Gastrocnemius medialis (tissue), 4 donors: ENCODE measurements at regions not wholly inside any gene's neighbourhood (a gene's known extent, or its start where the extent isn't known, plus 50 kb on each side); places are given as distances from the start of the nearest gene placed in this dataset.

Experiments used
- ATAC-seq, 2 donors: fragments of 150-250 bp; one replicate each; pipeline ENCODE4 v1.9.1; 2016
- DNase-seq, 2 donors: peaks; one replicate each; pipeline ENCODE4 v3.0.0-alpha.2; 2019
- H3K27ac ChIP-seq, 4 donors: fragments of 200-600 bp; sonication (generic); 1 replicate in 1 of 4; 2 replicates in 3 of 4; pipeline ENCODE4 v1.5.1; 2016 to 2018; ENCODE audit warnings: mild to moderate bottlenecking in 2 of 4, moderate library complexity in 1 of 4
- H3K27me3 ChIP-seq, 3 donors: fragments of 200-600 bp; sonication (generic) in 2 of 3; 1 replicate in 1 of 3; 2 replicates in 2 of 3; pipeline versions ENCODE4 v1.5.1 to v1.6.0; 2016 to 2019; ENCODE audit warnings: mild to moderate bottlenecking in 1 of 3, moderate library complexity in 1 of 3
- H3K36me3 ChIP-seq, 2 donors: fragments of 200-600 bp; sonication (generic) in 1 of 2; one replicate each; pipeline ENCODE4 v1.5.1; 2017 to 2018
- H3K4me1 ChIP-seq, 2 donors: fragments of 200-600 bp; sonication (generic) in 1 of 2; one replicate each; pipeline ENCODE4 v1.5.1; 2016 to 2017; ENCODE audit warnings: mild to moderate bottlenecking in 2 of 2
- H3K4me3 ChIP-seq, 4 donors: fragments of 200-600 bp; sonication (generic) in 3 of 4; 1 replicate in 1 of 4; 2 replicates in 3 of 4; pipeline ENCODE4 v1.5.1; 2016 to 2019; ENCODE audit warnings: mild to moderate bottlenecking in 2 of 4
- H3K9me3 ChIP-seq, 3 donors: fragments of 200-600 bp; sonication (generic) in 2 of 3; 1 replicate in 1 of 3; 2 replicates in 2 of 3; pipeline ENCODE4 v1.5.1; 2016 to 2019
- POLR2A ChIP-seq, 2 donors: fragments of 450-650 bp; IDR thresholded peaks; one replicate each; pipeline ENCODE4 v1.6.1; 2017; ENCODE audit warnings: antibody characterized with exemption in 2 of 2, mild to moderate bottlenecking in 2 of 2, moderate library complexity in 2 of 2
- in situ Hi-C, 4 donors: fragments of 200-750 bp; cut with MboI; loops; one replicate each; pipeline versions ENCODE4 v1.15.0 to v1.8.0; 2017; ENCODE audit warnings: low sequenced_read_pairs in 4 of 4
- intact Hi-C: fragments of 100-400 bp; cut with DNase I; formaldehyde crosslinking; loops from one replicate; pipeline ENCODE4 v1.15.1; 2023; ENCODE audit warnings: low total_unique reads
- TF ChIP-seq, protein P1 (sequence below), 5 experiments: fragments of 450-650 bp in 3 of 5; fragments of 200-600 bp in 2 of 5; sonication (generic) in 2 of 5; IDR thresholded peaks in 4 of 5; conservative IDR thresholded peaks in 1 of 5; 1 replicate in 4 of 5; 2 replicates in 1 of 5; pipeline ENCODE4 v1.5.1; 2016 to 2019; ENCODE audit warnings: antibody characterized with exemption in 5 of 5, mild to moderate bottlenecking in 3 of 5, moderate library complexity in 3 of 5

GRCh38 chr6:2477666-2478065 lies 232.3 kb upstream of the GMDS start:
- Histone ChIP-seq H3K27ac (no peak overlapping the region), H3K27me3 (peaks cover 0 to 6% (median 4%) of the 10 kb centered on the region in 3 donors), H3K9me3 (no peaks in the 10 kb centered on the region), H3K4me3 (no peak overlapping the region), H3K4me1 (no peaks in the 10 kb centered on the region), H3K36me3 (no peaks in the 10 kb centered on the region)
- TF ChIP-seq, protein P1, sequence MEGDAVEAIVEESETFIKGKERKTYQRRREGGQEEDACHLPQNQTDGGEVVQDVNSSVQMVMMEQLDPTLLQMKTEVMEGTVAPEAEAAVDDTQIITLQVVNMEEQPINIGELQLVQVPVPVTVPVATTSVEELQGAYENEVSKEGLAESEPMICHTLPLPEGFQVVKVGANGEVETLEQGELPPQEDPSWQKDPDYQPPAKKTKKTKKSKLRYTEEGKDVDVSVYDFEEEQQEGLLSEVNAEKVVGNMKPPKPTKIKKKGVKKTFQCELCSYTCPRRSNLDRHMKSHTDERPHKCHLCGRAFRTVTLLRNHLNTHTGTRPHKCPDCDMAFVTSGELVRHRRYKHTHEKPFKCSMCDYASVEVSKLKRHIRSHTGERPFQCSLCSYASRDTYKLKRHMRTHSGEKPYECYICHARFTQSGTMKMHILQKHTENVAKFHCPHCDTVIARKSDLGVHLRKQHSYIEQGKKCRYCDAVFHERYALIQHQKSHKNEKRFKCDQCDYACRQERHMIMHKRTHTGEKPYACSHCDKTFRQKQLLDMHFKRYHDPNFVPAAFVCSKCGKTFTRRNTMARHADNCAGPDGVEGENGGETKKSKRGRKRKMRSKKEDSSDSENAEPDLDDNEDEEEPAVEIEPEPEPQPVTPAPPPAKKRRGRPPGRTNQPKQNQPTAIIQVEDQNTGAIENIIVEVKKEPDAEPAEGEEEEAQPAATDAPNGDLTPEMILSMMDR (IDR thresholded peaks at IDR 0.05 in 4 of 5, conservative IDR thresholded peaks at IDR 0.05 in 1 of 5): no peak
- TF ChIP-seq POLR2A (IDR thresholded peaks at IDR 0.05): no peak
- in situ Hi-C loops (no loop called here), intact Hi-C loops (no loop called here)
- ATAC-seq: no peak
- no peak for DNase-seq

DNA sequence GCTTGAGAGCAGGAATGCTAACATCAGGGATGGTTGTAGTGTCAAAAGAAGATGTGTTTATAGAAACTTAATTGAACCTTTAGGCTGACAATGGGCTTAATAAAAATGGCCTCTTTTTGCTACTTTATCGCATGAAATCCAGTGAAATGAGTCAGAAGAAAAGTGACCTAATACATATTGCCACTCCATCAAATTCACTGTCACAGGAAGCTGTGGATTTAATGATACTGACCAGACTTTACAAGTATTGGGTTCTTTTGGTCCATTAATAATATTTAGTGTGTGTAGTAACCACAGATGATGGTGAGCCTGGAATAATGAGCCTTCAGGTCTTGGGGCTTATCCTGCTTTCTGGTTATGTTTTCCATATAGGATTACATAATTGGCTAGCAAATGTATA lies 231.8 kb upstream of the GMDS start:
- in situ Hi-C loops: no loop called here
- H3K4me3 ChIP-seq: no peak overlapping the region
- peaks cover 0 to 6% (median 4%) of the 10 kb centered on the region in 3 donors for H3K27me3 ChIP-seq
- H3K9me3 ChIP-seq: no peaks in the 10 kb centered on the region
- H3K4me1 ChIP-seq: no peaks in the 10 kb centered on the region
- H3K36me3 ChIP-seq: no peaks in the 10 kb centered on the region
- H3K27ac ChIP-seq: no peak overlapping the region
- intact Hi-C loops: no loop called here
- ATAC-seq: no peak
- no peak for DNase-seq
- TF ChIP-seq POLR2A (IDR thresholded peaks at IDR 0.05): no peak
- TF ChIP-seq, protein P1 (IDR thresholded peaks at IDR 0.05 in 4 of 5, conservative IDR thresholded peaks at IDR 0.05 in 1 of 5): no peak

GRCh38 chr6:2476376-2476775 lies 231.0 kb upstream of the GMDS start:
- DNase-seq (no peak), ATAC-seq (no peak)

DNA sequence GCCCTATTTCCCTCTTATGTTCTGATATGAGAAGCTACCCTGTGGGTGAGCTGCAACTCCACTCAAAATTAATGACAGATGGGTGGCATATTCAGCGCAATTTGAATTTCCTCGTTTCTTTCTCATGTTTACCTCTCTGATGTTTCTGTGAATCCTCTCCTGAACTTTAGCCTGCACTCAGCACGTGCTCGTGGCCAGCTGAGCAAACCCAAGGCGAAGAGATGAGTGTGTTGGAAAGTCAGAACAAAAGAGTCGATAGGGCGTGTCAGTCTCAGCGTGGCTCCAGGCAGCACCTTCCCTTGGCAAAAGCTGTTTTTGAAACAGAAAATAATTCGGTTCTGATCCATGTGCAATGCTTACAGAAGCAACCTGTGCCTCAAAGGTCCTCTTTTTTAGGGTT lies 226.1 kb upstream of the GMDS start:
- H3K36me3 ChIP-seq: no peaks in the 10 kb centered on the region
- no peak overlapping the region for H3K27ac ChIP-seq
- H3K4me3 ChIP-seq: no peak overlapping the region
- no peaks in the 10 kb centered on the region for H3K9me3 ChIP-seq
- H3K4me1 ChIP-seq: no peaks in the 10 kb centered on the region
- peaks cover 0 to 8% (median 0%) of the 10 kb centered on the region in 3 donors for H3K27me3 ChIP-seq
- intact Hi-C loops: no loop called here
- no peak for ATAC-seq
- in situ Hi-C loops: no loop called here
- TF ChIP-seq, protein P1 (IDR thresholded peaks at IDR 0.05 in 4 of 5, conservative IDR thresholded peaks at IDR 0.05 in 1 of 5): no peak
- no peak for TF ChIP-seq POLR2A (IDR thresholded peaks at IDR 0.05)
- no peak for DNase-seq

More at GRCh38 chr6:2476376-2476775, 231.0 kb upstream of the GMDS start:
- Histone ChIP-seq H3K27me3 (peaks cover 0 to 6% (median 4%) of the 10 kb centered on the region in 3 donors), H3K9me3 (no peaks in the 10 kb centered on the region), H3K27ac (no peak overlapping the region), H3K4me3 (no peak overlapping the region), H3K4me1 (no peaks in the 10 kb centered on the region), H3K36me3 (no peaks in the 10 kb centered on the region)
- in situ Hi-C loops: no loop called here
- intact Hi-C loops: no loop called here
- no peak for TF ChIP-seq POLR2A (IDR thresholded peaks at IDR 0.05)
- TF ChIP-seq, protein P1 (IDR thresholded peaks at IDR 0.05 in 4 of 5, conservative IDR thresholded peaks at IDR 0.05 in 1 of 5): no peak

DNA sequence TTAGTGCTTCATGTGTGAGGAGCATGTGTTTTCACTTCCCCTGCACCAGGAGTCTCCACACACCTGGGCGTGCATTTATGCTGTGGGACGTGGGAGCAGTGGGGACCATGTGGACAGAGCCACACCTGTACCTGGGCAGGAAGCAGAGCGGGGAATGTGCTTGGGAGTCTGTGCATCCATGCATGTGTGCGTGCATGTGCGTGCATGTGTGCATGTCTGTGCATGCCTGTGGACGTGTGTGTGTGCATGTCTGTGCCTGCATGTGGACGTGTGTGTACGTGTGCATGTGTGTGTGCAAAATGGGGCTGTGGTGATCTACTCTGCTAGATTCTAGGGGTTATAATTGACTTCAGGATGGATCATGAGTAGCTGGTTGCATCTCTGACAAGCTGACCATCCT lies 224.0 kb upstream of the GMDS start:
- Histone ChIP-seq H3K9me3 (no peaks in the 10 kb centered on the region), H3K4me3 (no peak overlapping the region), H3K27me3 (peaks cover 0 to 9% (median 0%) of the 10 kb centered on the region in 3 donors), H3K27ac (no peak overlapping the region), H3K4me1 (no peaks in the 10 kb centered on the region), H3K36me3 (no peaks in the 10 kb centered on the region)
- intact Hi-C loops: no loop called here
- no peak for TF ChIP-seq POLR2A (IDR thresholded peaks at IDR 0.05)
- TF ChIP-seq, protein P1 (IDR thresholded peaks at IDR 0.05 in 4 of 5, conservative IDR thresholded peaks at IDR 0.05 in 1 of 5): no peak
- ATAC-seq: no peak
- in situ Hi-C loops: no loop called here
- no peak for DNase-seq
